ENCODE measurements at regions not wholly inside any gene's neighbourhood (a gene's known extent, or its start where the extent isn't known, plus 50 kb on each side); places are given as distances from the start of the nearest gene placed in this dataset.

- H3K79me1 ChIP-seq (ENCODE audit: low read depth in 1 of 2, low read length in 2 of 2), result no peaks in the 10 kb centered on the region
- H4K20me1 ChIP-seq (ENCODE audit: insufficient read depth, low read length), result no peaks in the 10 kb centered on the region
- H3K36me3 ChIP-seq (ENCODE audit: control insufficient read depth, insufficient read depth, low read length), result no peaks in the 10 kb centered on the region
- TF ChIP-seq CEBPB (IDR thresholded peaks at IDR 0.05; ENCODE audit: low read depth, low read length) (no peak), POLR2A (IDR thresholded peaks at IDR 0.05; ENCODE audit: low read depth, low read length) (no peak), NFE2L2 (IDR thresholded peaks at IDR 0.05; ENCODE audit: low read depth, low read length) (no peak), MAFK (IDR thresholded peaks at IDR 0.05; ENCODE audit: low read depth, low read length) (no peak), CHD1 (IDR thresholded peaks at IDR 0.05; ENCODE audit: low read depth, low read length) (no peak), USF2 (IDR thresholded peaks at IDR 0.05; ENCODE audit: low read depth, low read length) (no peak), RCOR1 (IDR thresholded peaks at IDR 0.05; ENCODE audit: insufficient replicate concordance, low read length) (no peak), RAD21 (IDR thresholded peaks at IDR 0.05; ENCODE audit: low read length) (no peak), CTCF (conservative IDR thresholded peaks at IDR 0.05; ENCODE audit: low read depth, low read length) (no peak), FOS (IDR thresholded peaks at IDR 0.05; ENCODE audit: low read depth, low read length) (no peak), BHLHE40 (IDR thresholded peaks at IDR 0.05; ENCODE audit: low read depth, low read length) (no peak), MAZ (IDR thresholded peaks at IDR 0.05; ENCODE audit: borderline replicate concordance, low read depth, low read length) (no peak), MXI1 (IDR thresholded peaks at IDR 0.05; ENCODE audit: borderline replicate concordance, low read depth, low read length) (no peak), RFX5 (IDR thresholded peaks at IDR 0.05; ENCODE audit: low read depth, low read length) (no peak), SMC3 (IDR thresholded peaks at IDR 0.05; ENCODE audit: low read depth, low read length) (no peak)
- TF ChIP-seq, protein P1, sequence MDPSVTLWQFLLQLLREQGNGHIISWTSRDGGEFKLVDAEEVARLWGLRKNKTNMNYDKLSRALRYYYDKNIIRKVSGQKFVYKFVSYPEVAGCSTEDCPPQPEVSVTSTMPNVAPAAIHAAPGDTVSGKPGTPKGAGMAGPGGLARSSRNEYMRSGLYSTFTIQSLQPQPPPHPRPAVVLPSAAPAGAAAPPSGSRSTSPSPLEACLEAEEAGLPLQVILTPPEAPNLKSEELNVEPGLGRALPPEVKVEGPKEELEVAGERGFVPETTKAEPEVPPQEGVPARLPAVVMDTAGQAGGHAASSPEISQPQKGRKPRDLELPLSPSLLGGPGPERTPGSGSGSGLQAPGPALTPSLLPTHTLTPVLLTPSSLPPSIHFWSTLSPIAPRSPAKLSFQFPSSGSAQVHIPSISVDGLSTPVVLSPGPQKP (IDR thresholded peaks at IDR 0.05; ENCODE audit: borderline replicate concordance, low read depth, low read length), result no peak
- no peak overlapping the region for H2AFZ ChIP-seq (replicated peaks; ENCODE audit: low read length, poor library complexity)
- H3K27me3 ChIP-seq (ENCODE audit: control insufficient read depth, insufficient read depth, low read length), result no peaks in the 10 kb centered on the region
- in situ Hi-C loops (cut with MboI; ENCODE audit: low sequenced_read_pairs) (no loop called here), dilution Hi-C loops (cut with HindIII; ENCODE audit: low sequenced_read_pairs, unreplicated experiment) (no loop called here), intact Hi-C loops (cut with micrococcal nuclease) (no loop called here)
- no peak overlapping the region for H4K91ac ChIP-seq (ENCODE audit: insufficient read depth, low read depth, low read length)
- H2BK5ac ChIP-seq (ENCODE audit: low read depth, low read length, poor library complexity, severe bottlenecking), result no peak overlapping the region
- H2BK20ac ChIP-seq (ENCODE audit: low read depth, low read length), result no peak overlapping the region
- WGBS, 2 experiments (ENCODE audit: extremely low coverage in 2 of 2, insufficient read length in 1 of 2), result no CpG with 5 or more reads among the region's 4 CpGs
- H2BK15ac ChIP-seq (ENCODE audit: low read depth, low read length), result no peak overlapping the region
- CTCF ChIA-PET, result no interaction called here
- H3K9me1 ChIP-seq (ENCODE audit: insufficient read depth, low read length), result no peaks in the 10 kb centered on the region
- H3K9me3 ChIP-seq (ENCODE audit: control insufficient read depth, insufficient read depth, low read length), result peaks cover 15% of the 10 kb centered on the region
- POLR2A ChIA-PET (ENCODE audit: unreplicated experiment), result no interaction called here
- no peak for DNase-seq
- no peak overlapping the region for H3K56ac ChIP-seq (ENCODE audit: extremely low read depth, insufficient read depth, low read length)
- no peak overlapping the region for H4K8ac ChIP-seq (ENCODE audit: low read depth in 2 of 2, low read length in 2 of 2)
- BruUV-seq (replicated peaks), result no TSS peak
- H2AK5ac ChIP-seq (ENCODE audit: low read depth, low read length), result no peak overlapping the region
- H2BK120ac ChIP-seq (ENCODE audit: low read depth, low read length), result no peak overlapping the region
- no peak overlapping the region for H3K18ac ChIP-seq (ENCODE audit: low read depth, low read length)
- no peak overlapping the region for H3K14ac ChIP-seq (replicated peaks; ENCODE audit: low read depth, low read length)
- H3K4me3 ChIP-seq (ENCODE audit: insufficient read depth, low read depth, low read length), result no peak overlapping the region
- no peak for ATAC-seq (ENCODE audit: low read depth)
- no peak overlapping the region for H3K27ac ChIP-seq (ENCODE audit: insufficient read depth, low read length)
- H3K4me1 ChIP-seq (ENCODE audit: control insufficient read depth, insufficient read depth, low read length), result no peaks in the 10 kb centered on the region
- no peak overlapping the region for H4K5ac ChIP-seq (ENCODE audit: low read depth, low read length)
- H2AK9ac ChIP-seq (replicated peaks; ENCODE audit: low read depth, low read length, poor library complexity), result no peak overlapping the region
- no peak overlapping the region for H3K4me2 ChIP-seq (ENCODE audit: low read depth, low read length)
- no peak overlapping the region for H3K9ac ChIP-seq (ENCODE audit: low read depth, low read length)
- no peak overlapping the region for H3K23ac ChIP-seq (ENCODE audit: low read depth, low read length)
- H3K4ac ChIP-seq (ENCODE audit: low read depth, low read length), result no peak overlapping the region
These were observed 246.9 kb upstream of the RBFOX1 start for GRCh38 chr16:7085776-7086175.
